ENCODE measurements at regions not wholly inside any gene's neighbourhood (a gene's known extent, or its start where the extent isn't known, plus 50 kb on each side); places are given as distances from the start of the nearest gene placed in this dataset.

DNA sequence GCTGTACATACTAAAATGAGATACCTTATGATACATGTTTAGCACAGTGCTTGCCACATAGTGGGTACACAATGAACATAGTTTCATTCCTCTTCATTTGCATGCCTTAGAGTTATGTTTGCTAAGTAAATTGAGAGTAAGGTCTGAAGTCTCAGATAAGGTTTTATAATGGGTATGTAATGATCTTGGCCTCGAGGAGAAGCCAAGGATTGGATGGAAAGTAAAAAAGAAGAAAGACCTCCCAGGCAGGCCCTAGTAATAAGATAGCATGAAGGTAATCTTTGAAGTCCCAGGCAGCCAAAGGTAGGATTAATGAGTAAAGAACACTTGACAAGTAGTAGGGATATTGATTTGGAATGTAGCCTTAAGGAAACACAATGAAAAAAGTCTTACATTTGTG is 55.8 kb upstream of the TSPAN7 start:
- no peak for TF ChIP-seq HOXA7 (CRISPR knock-in tag; IDR thresholded peaks at IDR 0.05; ENCODE audit: borderline replicate concordance)
- no peak for TF ChIP-seq BCL11A (tag by site-specific recombination; IDR thresholded peaks at IDR 0.05; ENCODE audit: low read depth)

Measured in HEK293 (cell line).